NCI-H345 (cell line): ENCODE measurements at regions not wholly inside any gene's neighbourhood (a gene's known extent, or its start where the extent isn't known, plus 50 kb on each side); places are given as distances from the start of the nearest gene placed in this dataset.
"Not testable (repeated sequence)": the region's sequence is repeated elsewhere in the genome, so short reads cannot be mapped to it uniquely, and the experiment has no call there.

Experiments used
- DNase-seq: peaks from one replicate; lab custom pipeline; 2025; lab: John Stamatoyannopoulos, UW

DNA sequence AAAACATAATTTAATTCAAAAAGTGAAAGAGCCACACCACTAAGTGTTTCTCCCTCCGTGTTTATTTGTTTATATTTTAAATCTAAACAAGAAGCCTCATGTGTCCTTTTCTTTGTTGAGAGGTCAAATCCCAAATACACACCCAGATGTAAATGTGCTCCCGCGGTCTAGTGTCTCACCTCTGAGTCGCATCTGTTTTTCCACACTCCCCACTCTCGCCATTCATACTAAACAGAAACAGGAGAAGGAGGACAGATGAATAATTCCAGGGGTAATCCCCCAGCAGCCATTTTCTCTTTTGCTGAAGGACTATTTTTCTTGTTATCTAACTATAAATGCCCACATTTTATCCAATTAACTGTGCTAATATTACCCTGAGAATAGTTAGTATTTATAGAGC lies 361.6 kb upstream of the RIOK2 start:
- DNase-seq: no peak

DNA sequence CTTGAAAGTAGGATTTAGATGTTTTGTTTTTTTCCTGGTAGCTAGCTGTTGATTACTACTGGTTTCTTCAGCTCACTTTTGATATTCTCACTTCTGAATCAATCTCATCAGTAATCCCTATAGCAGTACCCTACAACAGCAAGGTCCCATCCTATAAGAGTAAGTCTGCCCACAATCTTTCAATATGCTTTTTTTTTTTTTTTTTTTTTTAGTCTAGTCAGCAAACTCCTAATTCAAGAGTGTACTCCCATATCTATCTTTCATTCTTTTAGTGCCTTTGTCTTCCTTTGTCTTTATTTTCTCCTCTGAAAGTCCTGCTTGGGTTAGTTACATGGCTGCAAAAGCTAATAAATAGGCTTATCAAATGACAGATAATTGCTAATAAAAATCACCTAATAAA lies 362.4 kb upstream of the RIOK2 start:
- no peak for DNase-seq

- DNase-seq: no peak
Measured at GRCh38 chr5:97545886-97546535, 363.0 kb upstream of the RIOK2 start.

DNA sequence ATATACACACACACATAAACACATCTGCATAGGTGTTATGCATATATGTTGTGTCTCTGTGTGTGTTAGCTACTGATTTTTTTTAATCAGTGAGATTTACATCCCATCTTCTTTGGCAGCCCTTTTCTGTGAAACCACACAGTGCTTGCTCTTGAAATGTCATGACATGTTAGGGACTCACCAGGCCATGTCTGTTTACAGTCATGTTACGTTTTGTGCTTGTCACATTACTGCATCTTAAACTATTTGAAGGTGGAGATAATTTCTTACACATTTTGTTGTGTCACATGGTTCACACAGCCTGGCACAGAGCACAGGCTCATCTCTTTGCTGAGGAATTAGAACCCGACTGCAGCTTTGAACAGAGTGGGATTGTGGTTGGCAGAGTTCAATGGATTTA lies 364.4 kb upstream of the RIOK2 start:
- no peak for DNase-seq

DNA sequence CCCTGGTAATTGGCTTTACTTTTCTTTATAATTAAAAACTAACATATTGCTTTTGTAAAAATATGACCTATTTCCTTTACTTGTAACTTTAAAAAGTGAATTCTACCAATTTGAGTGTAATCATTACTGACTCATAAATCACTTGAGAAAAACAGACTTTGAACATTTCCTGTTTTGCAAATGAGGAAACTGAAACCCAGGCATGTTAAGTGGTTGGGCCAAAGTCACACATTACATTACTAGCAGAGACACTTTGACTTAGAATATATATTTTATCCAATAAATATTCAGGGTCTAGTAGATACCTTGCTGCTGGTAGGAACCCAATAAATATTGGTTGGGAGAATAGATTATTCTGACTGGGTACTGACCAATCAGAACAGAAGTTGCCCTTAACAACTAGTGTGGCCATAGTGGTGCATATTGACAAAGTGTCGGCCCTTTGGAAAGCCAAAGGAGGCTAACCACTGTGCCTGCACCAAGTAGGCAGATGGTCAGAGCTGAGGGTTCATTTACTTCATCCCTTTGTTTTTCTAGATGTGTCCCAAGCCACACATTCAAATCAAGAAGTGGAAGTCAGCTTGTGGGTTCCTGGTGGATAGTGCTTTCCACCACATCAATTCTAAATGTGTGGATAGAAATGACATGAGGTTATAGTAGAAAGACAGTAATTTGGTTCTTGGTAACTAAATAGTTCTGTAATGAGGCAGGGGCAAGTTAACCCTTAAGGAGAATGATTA lies 365.1 kb upstream of the RIOK2 start:
- no peak for DNase-seq

DNA sequence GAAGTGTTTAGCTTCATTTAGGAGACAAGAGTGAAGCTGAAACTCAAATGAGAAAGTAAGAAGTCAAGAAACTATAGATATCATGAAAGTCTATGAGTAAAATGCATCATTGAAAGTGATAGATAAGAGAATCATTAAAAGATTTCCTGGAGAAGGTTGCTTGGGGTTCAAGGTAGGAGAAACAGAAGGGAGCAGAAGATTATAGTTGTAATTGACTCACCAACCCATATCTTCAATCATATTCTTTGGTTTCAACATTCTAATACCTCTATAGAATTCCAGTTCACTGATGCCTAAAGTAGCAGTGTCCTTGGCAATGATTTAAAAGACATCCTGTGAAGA lies 365.7 kb upstream of the RIOK2 start:
- no peak for DNase-seq

DNA sequence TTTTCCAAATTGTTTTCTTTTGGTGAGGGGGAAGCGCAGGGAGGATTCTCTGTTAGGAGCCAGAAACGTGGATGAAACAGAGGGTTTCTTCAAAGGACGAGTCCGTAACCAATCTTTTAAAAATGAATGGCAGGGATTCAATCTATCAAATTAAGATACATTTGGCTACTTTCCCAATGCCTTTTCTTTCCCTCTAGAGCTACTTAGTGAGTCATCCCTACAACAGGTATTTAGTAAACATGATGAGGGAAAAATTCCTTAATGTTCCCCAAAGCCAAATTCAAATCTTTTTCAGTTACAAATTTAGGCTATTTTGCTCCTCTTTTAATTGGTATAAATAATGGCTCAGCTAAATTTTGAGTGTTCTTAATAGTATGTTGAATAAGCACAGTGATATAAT lies 366.4 kb upstream of the RIOK2 start:
- no peak for DNase-seq

DNA sequence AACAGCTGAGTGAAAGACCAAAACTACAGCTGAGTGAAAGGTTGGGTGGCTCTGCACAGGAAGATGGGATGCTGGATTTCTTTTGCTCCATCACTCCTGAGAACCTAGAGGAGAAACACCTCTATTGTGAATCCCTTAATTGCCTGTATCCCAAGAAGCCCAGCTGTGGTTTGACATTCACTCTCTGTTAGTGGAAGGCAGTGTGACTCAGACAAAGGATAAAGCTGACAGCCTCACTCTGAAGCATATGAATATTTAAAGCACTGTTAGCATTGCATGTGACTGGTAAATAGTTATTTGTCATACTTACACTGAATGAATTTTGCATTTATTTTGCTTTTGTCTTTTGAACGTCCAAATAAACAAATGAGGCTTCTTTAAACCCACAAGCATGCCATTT lies 367.1 kb upstream of the RIOK2 start:
- no peak for DNase-seq

DNA sequence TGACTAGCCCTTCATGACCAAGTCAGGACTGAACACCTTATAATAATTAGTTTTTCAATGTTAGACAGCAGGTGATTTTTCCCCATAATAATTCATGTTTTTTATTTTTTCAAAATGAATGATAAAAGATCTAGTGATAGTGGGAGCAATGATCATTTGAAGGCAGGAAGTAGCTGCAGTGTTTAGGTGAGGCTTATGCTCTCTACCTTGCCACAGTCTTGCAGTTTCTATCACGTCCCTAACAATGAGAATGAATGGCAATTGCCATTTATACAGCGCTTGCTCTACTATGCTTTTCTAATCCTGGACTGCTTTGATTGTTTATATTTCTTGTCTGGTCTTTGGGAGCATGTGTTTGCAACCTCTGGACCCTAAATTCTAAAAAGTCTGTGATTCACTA lies 367.8 kb upstream of the RIOK2 start:
- DNase-seq: no peak

- no peak for DNase-seq
Measured at GRCh38 chr5:97553604-97554452, 370.8 kb upstream of the RIOK2 start.

DNA sequence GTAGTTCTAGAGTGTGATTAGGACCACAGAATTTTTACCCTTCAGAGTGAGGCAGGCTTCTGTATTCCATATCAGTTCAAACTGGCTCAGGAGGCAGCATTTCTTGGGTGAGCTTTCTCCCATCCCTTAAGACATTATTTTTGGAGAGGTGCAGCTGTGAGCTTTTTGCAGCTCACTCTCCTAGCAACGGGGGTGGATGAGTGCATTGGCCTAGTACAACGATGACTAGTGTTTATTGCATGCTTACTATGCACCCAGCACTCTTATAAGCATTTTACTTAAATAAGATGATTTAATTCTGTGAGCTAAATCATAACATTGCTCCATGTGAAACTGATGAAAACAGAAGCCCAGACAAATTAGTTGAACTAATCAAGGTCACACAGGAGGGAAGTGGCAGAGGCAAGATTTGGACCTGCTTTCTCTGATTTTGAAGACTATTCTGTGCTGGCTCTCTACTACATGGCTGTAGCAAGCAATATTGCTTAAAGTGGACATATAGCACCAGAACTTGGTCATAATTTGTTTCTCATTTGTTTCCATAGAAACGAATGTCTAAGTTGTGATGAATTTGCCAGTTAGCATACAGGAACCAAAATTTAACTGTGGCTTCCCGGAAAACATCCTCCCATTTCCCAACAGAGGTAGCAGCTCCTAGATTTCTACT lies 372.1 kb upstream of the RIOK2 start:
- DNase-seq: no peak

DNA sequence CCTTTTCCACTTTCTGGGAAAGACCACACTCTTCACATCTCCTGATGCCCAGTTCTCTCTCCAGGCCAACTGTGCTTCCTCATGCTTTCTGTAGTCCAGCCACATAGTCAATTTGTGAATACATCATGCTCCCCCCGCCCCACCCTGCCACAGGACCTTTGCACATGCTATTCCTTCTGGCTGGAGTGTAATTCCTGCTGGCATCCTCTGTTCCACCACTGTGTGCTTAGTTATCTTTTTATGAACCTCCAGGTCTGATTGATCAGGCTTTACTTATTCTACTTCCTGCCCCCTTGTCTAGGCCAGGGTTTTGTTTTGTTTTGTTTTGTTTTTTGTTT lies 372.6 kb upstream of the RIOK2 start:
- DNase-seq: no peak

DNA sequence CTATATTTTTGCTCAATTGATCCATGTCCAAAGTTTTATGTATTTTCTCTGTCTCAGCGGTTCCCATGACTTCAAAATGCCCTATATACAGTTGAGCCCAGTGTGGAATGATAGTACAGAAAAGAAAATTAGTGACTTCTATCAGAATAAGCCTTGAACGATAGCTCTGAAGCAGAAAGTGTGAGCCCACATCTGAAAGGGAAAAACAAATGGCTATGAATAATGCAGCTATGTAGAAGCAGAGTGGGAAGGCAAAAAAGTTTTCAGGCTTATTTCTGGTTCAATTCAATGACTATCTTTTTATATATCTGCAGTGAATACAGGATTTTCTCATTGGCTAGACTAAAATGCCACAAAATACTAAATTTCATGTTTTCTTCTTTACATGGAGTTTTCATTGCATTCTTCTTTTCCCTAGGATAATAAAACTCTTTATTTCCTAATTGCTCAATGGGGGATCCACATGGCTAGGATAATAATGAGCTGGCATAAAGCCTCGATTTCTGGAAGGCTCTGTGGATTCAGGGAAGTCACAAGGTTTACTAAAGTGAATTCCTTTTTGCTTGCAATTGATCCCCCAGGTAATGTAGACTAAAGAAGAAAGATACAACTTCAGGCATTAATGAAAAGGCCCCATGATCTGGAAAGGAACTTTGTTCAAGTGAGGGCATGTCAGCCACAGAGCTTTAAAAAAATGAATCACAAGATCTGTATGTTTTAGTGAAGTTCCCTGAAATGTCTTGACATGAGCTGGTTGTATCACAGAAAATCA lies 377.0 kb upstream of the RIOK2 start:
- DNase-seq: no peak

DNA sequence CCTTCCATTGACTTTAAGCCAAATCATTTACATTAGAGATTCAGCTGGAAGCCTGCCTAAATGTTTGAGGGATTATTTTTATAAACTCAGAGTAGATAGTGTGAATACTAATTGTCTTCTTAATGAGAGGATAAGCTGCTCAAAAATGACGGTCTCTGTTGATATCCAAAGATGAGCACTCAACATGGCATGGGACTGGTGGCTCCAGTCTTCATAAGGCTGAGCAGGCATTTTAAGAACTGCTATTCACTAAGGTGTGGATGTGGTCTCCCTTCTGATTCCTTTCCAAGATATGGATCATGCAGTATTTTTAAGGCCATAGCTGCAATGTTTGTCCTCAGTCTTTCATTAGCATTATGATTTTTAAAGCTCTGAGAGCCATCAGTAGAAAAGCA lies 377.5 kb upstream of the RIOK2 start:
- DNase-seq: no peak

GRCh38 chr5:97563050-97563657 lies 380.1 kb upstream of the RIOK2 start:
- no peak for DNase-seq

DNA sequence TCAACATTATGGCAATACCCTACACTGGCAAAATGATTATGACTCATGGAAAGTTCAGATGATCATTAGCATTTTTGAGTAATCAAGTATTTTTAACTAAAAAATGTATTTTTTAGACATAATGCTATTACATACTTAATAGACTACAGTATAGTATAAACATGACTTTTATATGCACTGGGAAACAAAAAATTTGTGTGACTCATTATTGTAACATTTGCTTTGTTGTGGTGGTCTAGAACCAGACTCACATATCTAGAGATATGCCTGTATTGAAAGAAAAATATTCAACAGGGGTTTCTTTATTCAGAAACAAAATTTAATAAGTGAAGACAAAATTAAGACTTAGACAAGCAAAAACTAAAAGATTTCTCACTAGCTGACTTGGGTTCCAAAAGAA lies 385.3 kb upstream of the RIOK2 start:
- DNase-seq: no peak

DNA sequence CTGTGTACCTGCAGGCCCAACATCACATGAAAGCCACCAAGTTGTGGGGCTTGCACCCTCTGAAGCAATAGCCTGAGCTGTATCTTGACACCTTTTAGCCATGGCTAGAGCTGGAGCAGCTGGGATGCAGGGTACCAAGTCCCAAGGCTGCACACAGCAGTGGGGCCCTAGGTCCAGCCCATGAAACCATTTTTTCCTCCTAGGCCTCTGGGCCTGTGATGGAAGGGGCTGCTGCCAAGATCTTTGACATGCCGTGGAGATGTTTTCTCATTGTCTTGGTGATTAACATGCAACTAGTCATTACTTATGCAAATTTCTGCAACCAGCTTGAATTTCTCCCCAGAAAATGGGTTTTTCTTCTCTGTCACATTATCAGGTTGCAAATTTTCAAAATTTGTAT lies 387.2 kb upstream of the RIOK2 start:
- no peak for DNase-seq

DNA sequence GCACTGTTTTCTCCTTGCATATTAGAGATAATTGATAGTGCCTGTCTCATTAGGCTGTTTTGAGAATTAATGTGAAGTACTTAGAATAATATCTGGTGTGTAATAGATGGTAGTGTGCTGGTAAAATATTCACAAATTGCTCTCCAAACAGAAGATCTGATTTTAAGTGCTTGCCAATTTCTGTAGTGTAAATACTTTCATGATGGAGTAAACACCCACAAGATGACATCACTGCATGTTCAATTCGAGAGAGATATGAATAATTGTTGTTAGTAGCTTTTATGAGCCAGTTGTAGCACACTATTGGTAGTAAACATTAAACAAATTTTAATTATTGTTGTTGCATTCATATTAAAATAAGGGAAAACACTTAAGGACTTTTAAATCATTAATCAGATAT lies 392.3 kb upstream of the RIOK2 start:
- DNase-seq: no peak

DNA sequence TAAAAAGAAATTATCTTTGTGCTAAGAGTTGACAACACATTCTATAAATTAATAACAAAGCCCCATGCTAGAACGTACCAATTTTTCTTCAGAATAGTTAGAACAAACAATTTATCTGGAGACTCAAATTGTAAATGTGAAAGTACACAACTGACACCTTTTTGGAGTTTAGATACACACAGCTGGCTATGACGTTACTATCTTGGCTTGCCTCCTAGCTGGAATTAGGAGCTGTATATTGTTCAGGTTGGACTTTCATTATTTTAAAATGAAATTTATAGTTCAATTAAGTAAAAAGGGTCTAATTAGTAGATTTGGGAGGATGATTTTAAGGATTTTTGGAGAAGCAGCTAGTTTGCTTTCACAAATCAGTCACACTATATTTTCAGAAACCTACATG lies 393.9 kb upstream of the RIOK2 start:
- DNase-seq: no peak

- DNase-seq: not testable (repeated sequence)
Measured at GRCh38 chr5:97579977-97580376, 396.9 kb upstream of the RIOK2 start.

DNA sequence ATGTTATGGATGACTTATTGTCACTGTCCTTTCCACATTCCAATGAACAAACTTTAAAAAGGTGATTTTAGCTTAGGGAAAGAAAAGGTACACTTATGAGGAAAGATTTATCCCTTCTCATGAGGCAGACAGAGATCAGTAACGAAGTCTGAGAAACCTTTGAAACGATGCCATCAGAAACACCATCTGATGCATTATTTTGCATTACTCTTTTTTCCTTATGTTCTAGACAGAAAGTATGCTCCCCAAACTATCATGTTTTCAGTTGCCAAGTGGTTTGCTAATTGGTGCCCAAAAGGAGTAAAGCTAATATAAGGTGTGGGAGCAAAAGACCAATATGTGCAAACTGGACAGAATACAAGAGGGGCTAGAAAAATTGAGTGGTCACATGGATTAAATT lies 397.7 kb upstream of the RIOK2 start:
- DNase-seq: no peak

- DNase-seq: no peak
Measured at GRCh38 chr5:97591781-97592180, 408.7 kb upstream of the RIOK2 start.
